Aorta (tissue), 5 donors: ENCODE measurements at regions not wholly inside any gene's neighbourhood (a gene's known extent, or its start where the extent isn't known, plus 50 kb on each side); places are given as distances from the start of the nearest gene placed in this dataset.
A peak's percentile ranks its signal among the peaks of the same experiment; 100 is the strongest.
"Not testable (repeated sequence)": the region's sequence is repeated elsewhere in the genome, so short reads cannot be mapped to it uniquely, and the experiment has no call there.

Experiments
- ATAC-seq: fragments of 200-7000 bp; cut with Tn5 transposase; one replicate; pipeline ENCODE4 v1.9.1; 2022; ENCODE audit warnings: moderate library complexity; ENCODE audit not compliant: low FRiP score
- DNase-seq, 2 donors: peaks; one replicate each; pipeline ENCODE4 v3.0.0-alpha.2; 2020
- H3K27ac ChIP-seq, 2 donors: one replicate each; pipeline ENCODE4 v1.5.1; 2013; ENCODE audit warnings: low read length in 2 of 2, mild to moderate bottlenecking in 2 of 2, moderate library complexity in 2 of 2, control low read depth in 1 of 2, inconsistent platforms in 1 of 2, low read depth in 1 of 2
- H3K27me3 ChIP-seq, 2 donors: one replicate each; pipeline ENCODE4 v1.6.1; 2013; ENCODE audit warnings: control low read depth in 1 of 2, low read length in 1 of 2, mild to moderate bottlenecking in 1 of 2, moderate library complexity in 1 of 2; ENCODE audit not compliant: insufficient read depth in 2 of 2, control insufficient read depth in 1 of 2
- H3K36me3 ChIP-seq, 2 donors: one replicate each; pipeline ENCODE4 v1.6.1; 2013; ENCODE audit warnings: control low read depth in 1 of 2, low read length in 1 of 2, mild to moderate bottlenecking in 1 of 2; ENCODE audit not compliant: insufficient read depth in 2 of 2, control insufficient read depth in 1 of 2
- H3K4me1 ChIP-seq, 2 donors: one replicate each; pipeline ENCODE4 v1.6.1; 2013; ENCODE audit warnings: low read length in 2 of 2, control low read depth in 1 of 2, mild to moderate bottlenecking in 1 of 2, moderate library complexity in 1 of 2; ENCODE audit not compliant: insufficient read depth in 2 of 2, control insufficient read depth in 1 of 2
- H3K4me3 ChIP-seq, 2 donors: one replicate each; pipeline ENCODE4 v1.5.1; 2013; ENCODE audit warnings: low read length in 2 of 2, control low read depth in 1 of 2, mild to moderate bottlenecking in 1 of 2
- H3K9me3 ChIP-seq: one replicate; pipeline ENCODE4 v1.6.1; 2013; ENCODE audit warnings: mild to moderate bottlenecking, low read length; ENCODE audit not compliant: control insufficient read depth
- WGBS, 2 donors: extraction: QIAGEN DNeasy Blood & Tissue Kit; methylation state at CpG; one replicate each; pipeline ENCODE4 v1.1.7; 2013; 5-methylcytosine and 5-hydroxymethylcytosine counted together
- intact Hi-C, 2 donors: fragments of 100-400 bp; cut with DNase I; formaldehyde crosslinking; loops; one replicate each; pipeline versions ENCODE4 v1.14.2 to v1.15.0; 2022
- donor health status: healthy with polysubstance abuse.
- donor health status: Bipolar disorder and iron deficiency.
- donor health status: DM: no; HTN: no; CAD: no.
- donor health status: DM: no; HTN: no; CAD: no.
- donor health status: DM: yes; HTN: yes; CAD: no.

DNA sequence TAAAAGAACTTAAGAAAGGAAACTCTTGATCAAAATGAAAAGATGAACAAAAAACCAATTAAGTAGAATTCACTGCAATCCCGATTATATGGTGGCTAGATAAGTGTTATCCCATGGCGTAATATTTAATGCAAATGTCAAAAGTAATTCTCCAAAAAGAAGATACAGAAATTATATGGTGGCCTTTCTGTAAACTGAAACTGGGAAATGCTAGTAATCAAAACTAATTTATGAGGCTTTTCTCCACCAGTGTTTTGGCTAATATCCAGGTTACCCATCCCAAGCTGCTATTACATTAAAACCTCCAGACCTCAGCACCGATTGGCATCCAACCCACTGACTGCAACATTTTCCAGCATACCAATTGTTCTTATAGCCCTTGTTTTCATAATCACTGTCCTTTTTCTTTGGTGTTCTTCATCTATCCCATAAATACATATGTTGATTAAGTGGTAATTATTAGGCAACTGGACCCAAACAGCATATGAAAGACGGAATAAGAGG is 77.2 kb upstream of the TNRC6A start:
- intact Hi-C loops, result no loop called here
- Histone ChIP-seq H3K4me3 (no peak overlapping the region), H3K36me3 (no peaks in the 10 kb centered on the region), H3K27ac (no peak overlapping the region), H3K4me1 (no peaks in the 10 kb centered on the region), H3K9me3 (no peaks in the 10 kb centered on the region), H3K27me3 (no peaks in the 10 kb centered on the region)
- no peak for ATAC-seq
- no peak for DNase-seq
- WGBS, 2 donors, result 81 to 83% methylated on average over 4 of the region's 4 CpGs

DNA sequence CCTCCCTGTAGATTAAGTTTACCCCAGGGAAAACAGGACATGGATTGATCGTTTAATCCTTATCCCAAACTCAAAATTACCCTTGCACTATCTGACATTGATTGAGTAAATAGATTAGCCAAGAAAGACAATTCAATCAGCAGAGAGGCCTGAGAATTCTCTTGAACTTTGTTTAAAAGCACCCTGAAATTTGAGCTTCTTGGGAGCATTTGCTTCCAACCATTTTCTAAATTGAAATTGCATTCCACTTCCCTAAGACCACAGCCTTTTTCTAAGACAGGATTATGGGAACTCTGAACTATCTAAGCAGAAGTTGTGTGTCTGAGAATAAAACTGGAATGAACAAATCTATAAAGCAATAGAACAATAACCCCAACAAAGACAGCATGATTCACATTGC is 76.6 kb upstream of the TNRC6A start:
- Histone ChIP-seq H3K27me3 (no peaks in the 10 kb centered on the region), H3K4me1 (no peaks in the 10 kb centered on the region), H3K27ac (no peak overlapping the region), H3K4me3 (no peak overlapping the region), H3K36me3 (no peaks in the 10 kb centered on the region), H3K9me3 (no peaks in the 10 kb centered on the region)
- WGBS, 2 donors, result 29 to 35% methylated on average over 1 of the region's 1 CpG
- ATAC-seq (no peak), DNase-seq (no peak)
- intact Hi-C loops, result no loop called here

DNA sequence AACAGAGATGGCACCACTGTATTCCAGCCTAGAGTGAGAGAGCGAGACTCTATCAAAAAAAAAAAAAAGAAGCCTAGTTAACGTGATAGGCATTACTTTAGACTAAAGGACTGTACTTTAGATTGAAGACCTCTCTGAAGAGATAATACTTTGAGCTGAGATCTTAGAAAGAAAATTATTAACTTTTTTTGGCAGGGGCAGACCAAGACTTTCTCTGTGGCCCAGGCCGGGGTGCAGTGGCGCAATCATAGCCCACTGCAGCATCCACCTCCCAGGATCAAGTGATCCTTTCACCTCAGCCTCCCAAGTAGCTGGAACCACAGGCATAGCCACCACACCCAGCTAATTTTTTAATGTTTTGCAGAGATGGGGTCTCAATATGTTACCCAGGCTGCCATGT is 75.7 kb upstream of the TNRC6A start:
- WGBS, 2 donors, result 92 to 96% methylated on average over 4 of the region's 4 CpGs
- no peaks in the 10 kb centered on the region for H3K36me3 ChIP-seq
- H3K9me3 ChIP-seq, result no peaks in the 10 kb centered on the region
- no peaks in the 10 kb centered on the region for H3K4me1 ChIP-seq
- H3K27ac ChIP-seq, result no peak overlapping the region
- no peaks in the 10 kb centered on the region for H3K27me3 ChIP-seq
- ATAC-seq, result no peak
- no peak for DNase-seq
- no peak overlapping the region for H3K4me3 ChIP-seq
- intact Hi-C loops, result no loop called here

DNA sequence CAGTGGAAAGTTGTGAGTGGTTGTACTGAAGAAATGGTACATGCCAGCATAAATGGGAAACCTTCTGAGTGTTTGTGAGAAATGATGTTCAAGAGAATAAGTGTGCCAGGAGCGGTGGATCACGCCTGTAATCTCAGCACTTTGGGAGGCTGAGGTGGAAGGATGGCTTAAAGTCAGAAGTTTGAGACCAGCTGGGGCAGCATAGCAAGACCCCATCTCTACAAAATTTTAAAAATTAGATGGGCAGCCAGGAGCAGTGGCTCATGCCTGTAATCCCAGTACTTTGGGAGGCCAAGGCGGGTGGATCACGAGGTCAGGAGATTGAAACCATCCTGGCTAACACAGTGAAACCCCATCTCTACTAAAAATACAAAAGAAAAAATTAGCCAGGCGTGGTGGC is 63.5 kb upstream of the TNRC6A start:
- H3K27ac ChIP-seq, H3K27me3 ChIP-seq, H3K36me3 ChIP-seq, H3K9me3 ChIP-seq, H3K4me1 ChIP-seq, ATAC-seq, DNase-seq, H3K4me3 ChIP-seq: not testable (repeated sequence)
- WGBS, 2 donors, result 97 to 98% methylated on average over 5 of the region's 5 CpGs
- intact Hi-C loops, result loop anchor here in 1 of 2 donors (5.0 to 10.0 kb wide), 2 partner anchors 36 to 109 kb away; no protein-coding TSS in a partner anchor

DNA sequence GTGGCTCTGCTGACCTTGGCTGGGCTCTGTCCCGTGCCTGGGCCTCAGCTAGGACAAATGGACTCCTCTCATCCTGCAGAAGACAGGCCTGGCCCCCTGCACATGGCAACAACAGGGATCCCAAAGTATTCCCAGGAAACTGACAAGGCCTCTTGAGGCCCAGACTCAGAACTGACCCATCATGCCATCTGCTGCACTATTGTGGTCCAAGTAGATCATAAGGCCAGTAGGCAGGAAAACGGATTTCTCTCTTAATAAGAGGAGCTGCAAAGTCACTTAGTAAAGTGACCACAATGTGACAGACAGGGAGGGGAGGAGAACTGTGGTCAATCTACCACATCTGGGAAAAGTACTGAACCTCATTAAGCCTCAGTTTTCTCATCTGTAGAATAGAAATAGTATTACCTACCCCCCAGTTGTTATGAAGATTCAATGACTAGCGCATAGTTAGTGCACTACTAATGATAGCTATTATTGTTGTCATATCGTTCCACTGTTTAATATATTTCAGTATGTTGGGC is 62.1 kb upstream of the TNRC6A start:
- ATAC-seq (no peak), DNase-seq (no peak)
- H3K9me3 ChIP-seq, result no peaks in the 10 kb centered on the region
- H3K4me3 ChIP-seq, result no peak overlapping the region
- H3K27me3 ChIP-seq, result no peaks in the 10 kb centered on the region
- H3K4me1 ChIP-seq, result peaks cover 0 to 2% of the 10 kb centered on the region in 2 donors
- intact Hi-C loops, result loop anchor here in 1 of 2 donors (5.0 to 10.0 kb wide), 2 partner anchors 35 to 107 kb away; no protein-coding TSS in a partner anchor
- WGBS, 2 donors, result 86% methylated on average over 4 of the region's 4 CpGs
- peak overlapping the region in 1 of 2 donors; percentile 82 for H3K27ac ChIP-seq
- H3K36me3 ChIP-seq, result no peaks in the 10 kb centered on the region

DNA sequence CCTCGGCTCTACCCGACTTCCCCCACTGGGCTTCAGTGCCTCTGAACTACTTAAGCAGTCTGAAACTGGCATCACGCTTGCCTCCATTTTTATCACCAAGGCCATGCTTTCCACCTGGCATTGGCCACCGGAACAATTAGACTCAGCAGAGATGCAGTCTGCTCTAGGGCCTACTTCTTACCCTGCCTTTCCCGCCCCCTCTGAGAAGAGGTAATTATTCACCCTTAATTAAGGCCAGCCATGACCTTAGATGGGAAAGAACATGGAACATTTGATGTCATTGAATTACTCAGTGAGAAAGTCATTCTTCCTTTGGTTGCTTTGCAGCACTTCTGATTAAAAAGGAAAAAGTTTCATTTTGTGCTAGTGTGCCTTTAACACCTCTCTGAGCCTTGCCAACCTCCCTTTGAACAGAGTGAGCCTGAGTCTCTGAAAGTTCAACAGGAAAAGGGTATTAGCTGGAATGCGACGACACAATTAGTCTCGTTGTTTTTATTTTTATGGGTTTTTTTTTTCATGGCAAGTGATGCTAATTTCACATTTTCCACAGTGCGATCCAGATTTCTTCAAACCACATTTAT is 60.9 kb upstream of the TNRC6A start:
- WGBS, 2 donors, result 2 to 4% methylated on average over 9 of the region's 9 CpGs
- ATAC-seq, result peak; percentile 80

DNA sequence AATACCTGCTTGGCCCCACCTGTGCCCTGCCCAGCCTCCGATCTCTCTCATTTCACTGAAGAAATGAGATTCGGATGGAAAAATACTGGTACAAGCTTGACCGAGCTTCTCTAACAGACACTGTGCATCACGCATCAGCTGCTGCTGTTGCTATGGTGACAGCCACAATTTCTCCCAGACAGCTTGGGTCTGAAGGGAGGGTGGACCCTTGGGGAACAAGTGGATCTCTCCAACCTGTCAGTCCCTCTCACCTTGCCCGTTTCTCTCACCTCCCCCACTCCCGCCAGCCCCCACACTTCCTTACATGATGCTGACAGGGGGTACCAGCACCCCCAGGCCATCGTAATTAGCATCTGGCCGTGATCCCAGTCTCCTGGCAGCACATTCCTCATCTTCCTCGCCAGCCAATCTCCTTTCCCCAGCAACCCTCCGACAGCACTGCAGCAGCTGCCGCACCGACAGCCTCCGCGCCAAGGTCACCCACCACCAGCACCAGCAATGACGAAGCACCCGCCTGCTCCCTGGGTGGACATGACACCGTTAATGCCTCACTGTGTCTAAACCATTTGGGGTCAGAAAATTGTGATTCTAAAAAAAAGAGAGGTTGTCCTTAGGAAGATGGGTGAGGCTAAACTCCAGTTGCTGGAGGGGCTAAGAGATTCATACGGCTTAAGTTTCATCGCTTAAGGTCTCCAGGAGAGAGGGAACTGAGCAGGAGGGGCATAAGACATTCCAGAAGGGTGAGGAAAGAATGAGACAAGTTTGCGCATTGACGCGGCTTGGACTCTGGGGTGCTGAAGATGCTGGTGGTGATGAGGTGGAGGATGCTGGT is 58.6 kb upstream of the TNRC6A start:
- Histone ChIP-seq H3K27ac (peak overlapping the region; percentile 57 to 98), H3K27me3 (no peaks in the 10 kb centered on the region), H3K4me3 (no peak overlapping the region), H3K4me1 (peaks cover 0 to 2% of the 10 kb centered on the region in 2 donors), H3K36me3 (no peaks in the 10 kb centered on the region), H3K9me3 (no peaks in the 10 kb centered on the region)
- DNase-seq, result peak; percentile 83 to 90
- intact Hi-C loops, result no loop called here
- WGBS, 2 donors, result 3 to 4% methylated on average over 22 of the region's 22 CpGs
- ATAC-seq, result peak; percentile 73

More for the DNA sequence above, 60.9 kb upstream of the TNRC6A start:
- Histone ChIP-seq H3K27ac (peak overlapping the region; percentile 85 to 93), H3K4me3 (no peak overlapping the region), H3K4me1 (peaks cover 0 to 2% of the 10 kb centered on the region in 2 donors), H3K36me3 (no peaks in the 10 kb centered on the region), H3K9me3 (no peaks in the 10 kb centered on the region), H3K27me3 (no peaks in the 10 kb centered on the region)
- peak; percentile 74 to 82 for DNase-seq
- intact Hi-C loops, result loop anchor here (1.0 to 10.0 kb wide), 4 partner anchors 22 to 106 kb away; no protein-coding TSS in a partner anchor

DNA sequence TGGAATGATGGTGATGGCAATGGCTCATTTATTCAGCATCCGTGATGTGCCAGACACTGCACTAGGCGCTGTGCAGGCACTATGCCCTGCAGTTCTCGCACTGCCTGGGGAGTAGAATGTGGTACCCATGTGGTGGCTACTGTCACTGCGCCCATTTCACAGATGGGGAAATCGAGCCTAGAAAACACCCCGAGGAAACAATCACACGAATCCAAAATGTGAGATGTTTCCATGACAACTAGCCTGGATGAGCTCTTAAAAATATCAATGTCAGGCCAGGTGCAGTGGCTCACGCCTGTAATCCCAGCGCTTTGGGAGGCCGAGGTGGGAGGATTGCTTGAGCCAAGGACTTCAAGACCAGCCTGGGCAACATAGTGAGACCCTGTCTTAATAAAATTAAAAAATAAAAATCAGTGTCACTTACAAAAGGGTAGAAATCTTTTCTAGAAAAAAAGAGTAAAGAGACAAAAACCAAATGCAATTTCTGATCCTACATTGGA is 57.9 kb upstream of the TNRC6A start:
- no peaks in the 10 kb centered on the region for H3K9me3 ChIP-seq
- H3K4me1 ChIP-seq, result peaks cover 0 to 2% of the 10 kb centered on the region in 2 donors
- intact Hi-C loops, result no loop called here
- WGBS, 2 donors, result 70 to 76% methylated on average over 10 of the region's 10 CpGs
- no peak for ATAC-seq
- no peak overlapping the region for H3K4me3 ChIP-seq
- peak overlapping the region in 1 of 2 donors; percentile 98 for H3K27ac ChIP-seq
- no peaks in the 10 kb centered on the region for H3K36me3 ChIP-seq
- H3K27me3 ChIP-seq, result no peaks in the 10 kb centered on the region
- DNase-seq, result no peak
